H9 (cell line): ENCODE measurements at regions not wholly inside any gene's neighbourhood (a gene's known extent, or its start where the extent isn't known, plus 50 kb on each side); places are given as distances from the start of the nearest gene placed in this dataset.

Experiments used
- DNase-seq: peaks from one replicate; pipeline ENCODE4 v3.0.0-alpha.2; 2017
- H2AFZ ChIP-seq: one replicate; pipeline ENCODE4 v1.6.1; 2013; ENCODE audit warnings: mild to moderate bottlenecking, low read length, control low read depth, moderate library complexity
- H2AK5ac ChIP-seq: 2 replicates; pipeline ENCODE4 v1.6.1; 2013; ENCODE audit warnings: low read length, control low read depth, mixed read lengths; ENCODE audit not compliant: insufficient read length
- H2BK120ac ChIP-seq: one replicate; pipeline ENCODE4 v1.6.1; 2013; ENCODE audit warnings: low read depth, mild to moderate bottlenecking, low read length, control low read depth, inconsistent platforms; ENCODE audit not compliant: poor library complexity, severe bottlenecking
- H2BK12ac ChIP-seq: 2 replicates; pipeline ENCODE4 v1.6.1; 2013; ENCODE audit warnings: low read length, control low read depth, mixed read lengths, low read depth; ENCODE audit not compliant: insufficient read length
- H2BK15ac ChIP-seq: 2 replicates; pipeline ENCODE4 v1.6.1; 2013; ENCODE audit warnings: low read depth, low read length, control low read depth
- H2BK20ac ChIP-seq: one replicate; pipeline ENCODE4 v1.6.1; 2013; ENCODE audit warnings: low read depth, mild to moderate bottlenecking, low read length, control low read depth, inconsistent platforms; ENCODE audit not compliant: poor library complexity, severe bottlenecking
- H2BK5ac ChIP-seq: 2 replicates; pipeline ENCODE4 v1.6.1; 2013; ENCODE audit warnings: low read length, control low read depth, mixed read lengths; ENCODE audit not compliant: insufficient read length
- H3K14ac ChIP-seq: 2 replicates; pipeline ENCODE4 v1.6.1; 2013; ENCODE audit warnings: low read length, control low read depth; ENCODE audit not compliant: insufficient read depth
- H3K18ac ChIP-seq: 2 replicates; pipeline ENCODE4 v1.6.1; 2013; ENCODE audit warnings: low read depth, mild to moderate bottlenecking, mixed read lengths, low read length, control low read depth; ENCODE audit not compliant: insufficient read length
- H3K23ac ChIP-seq: 2 replicates; pipeline ENCODE4 v1.6.1; 2013; ENCODE audit warnings: low read length, control low read depth, mixed read lengths, low read depth; ENCODE audit not compliant: insufficient read length
- H3K23me2 ChIP-seq: 2 replicates; pipeline ENCODE4 v1.6.1; 2013; ENCODE audit warnings: low read depth, mild to moderate bottlenecking, mixed read lengths, low read length, control low read depth; ENCODE audit not compliant: insufficient read length, poor library complexity, severe bottlenecking
- H3K27ac ChIP-seq: 2 replicates; pipeline ENCODE4 v1.5.1; 2013; ENCODE audit warnings: low read length, control low read depth, mixed read lengths, low read depth; ENCODE audit not compliant: insufficient read length
- H3K27me3 ChIP-seq: 2 replicates; pipeline ENCODE4 v1.6.1; 2013; ENCODE audit warnings: low read length, control low read depth, inconsistent platforms; ENCODE audit not compliant: insufficient read depth
- H3K4ac ChIP-seq: 2 replicates; pipeline ENCODE4 v1.6.1; 2013; ENCODE audit warnings: low read depth, mild to moderate bottlenecking, control low read depth, inconsistent platforms, low read length, moderate library complexity
- H3K4me1 ChIP-seq: 2 replicates; pipeline ENCODE4 v1.6.1; 2013; ENCODE audit warnings: low read length, control low read depth, inconsistent platforms; ENCODE audit not compliant: insufficient read depth
- H3K4me2 ChIP-seq: 2 replicates; pipeline ENCODE4 v1.6.1; 2013; ENCODE audit warnings: low read length, control low read depth, mixed read lengths; ENCODE audit not compliant: insufficient read length, insufficient read depth
- H3K56ac ChIP-seq: 2 replicates; pipeline ENCODE4 v1.6.1; 2013; ENCODE audit warnings: low read depth, mild to moderate bottlenecking, mixed read lengths, low read length, control low read depth; ENCODE audit not compliant: insufficient read length
- H3K79me1 ChIP-seq: 2 replicates; pipeline ENCODE4 v1.6.1; 2013; ENCODE audit warnings: low read depth, mild to moderate bottlenecking, moderate library complexity, low read length, control low read depth, inconsistent platforms; ENCODE audit not compliant: insufficient read depth, poor library complexity, severe bottlenecking
- H3K79me2 ChIP-seq: 2 replicates; pipeline ENCODE4 v1.6.1; 2013; ENCODE audit warnings: low read length, control low read depth, inconsistent platforms; ENCODE audit not compliant: insufficient read depth
- H3K9ac ChIP-seq: 2 replicates; pipeline ENCODE4 v1.6.1; 2013; ENCODE audit warnings: low read length, control low read depth, mixed read lengths; ENCODE audit not compliant: insufficient read length; ENCODE audit errors: extremely low read depth
- H3K9me3 ChIP-seq: one replicate; pipeline ENCODE4 v1.6.1; 2013; ENCODE audit warnings: low read depth, low read length, inconsistent platforms; ENCODE audit not compliant: control insufficient read depth
- H3T11ph ChIP-seq: one replicate; pipeline ENCODE4 v1.6.1; 2013; ENCODE audit warnings: mild to moderate bottlenecking, low read length, control low read depth, inconsistent platforms
- H4K20me1 ChIP-seq: one replicate; pipeline ENCODE4 v1.6.1; 2013; ENCODE audit not compliant: control insufficient read depth, insufficient read length, insufficient read depth
- H4K5ac ChIP-seq: 2 replicates; pipeline ENCODE4 v1.6.1; 2013; ENCODE audit warnings: low read depth, mild to moderate bottlenecking, mixed read lengths, low read length, control low read depth; ENCODE audit not compliant: insufficient read length
- H4K8ac ChIP-seq: replicated peaks from 2 replicates; pipeline ENCODE4 v1.6.1; 2013; ENCODE audit warnings: low read length, control low read depth, mixed read lengths, low read depth; ENCODE audit not compliant: insufficient read length
- H4K91ac ChIP-seq: 2 replicates; pipeline ENCODE4 v1.6.1; 2013; ENCODE audit warnings: low read depth, mild to moderate bottlenecking, moderate library complexity, mixed read lengths, low read length, control low read depth; ENCODE audit not compliant: insufficient read length
- H3K27ac Mint-ChIP-seq, 3 experiments: 2 replicates in 2 of 3; 3 replicates in 1 of 3; pipeline ENCODE4 v1.8.0; 2020 to 2021; ENCODE audit warnings: mixed read lengths in 3 of 3, mild to moderate bottlenecking in 1 of 3, moderate library complexity in 1 of 3
- H3K27me3 Mint-ChIP-seq: 2 replicates; pipeline ENCODE4 v1.8.0; 2021; ENCODE audit warnings: low read depth, mild to moderate bottlenecking, moderate library complexity, mixed read lengths
- H3K36me3 Mint-ChIP-seq, 3 experiments: 2 replicates in 2 of 3; 3 replicates in 1 of 3; pipeline ENCODE4 v1.8.0; 2020 to 2021; ENCODE audit warnings: low read depth in 3 of 3, mixed read lengths in 3 of 3; ENCODE audit not compliant: insufficient read depth in 1 of 3
- H3K4me1 Mint-ChIP-seq, 2 experiments: 2 replicates each; pipeline ENCODE4 v1.8.0; 2020; ENCODE audit warnings: mixed read lengths in 2 of 2
- H3K4me3 Mint-ChIP-seq, 2 experiments: 2 replicates in 1 of 2; 3 replicates in 1 of 2; pipeline ENCODE4 v1.8.0; 2020 to 2021; ENCODE audit warnings: mild to moderate bottlenecking in 2 of 2, mixed read lengths in 2 of 2, moderate library complexity in 1 of 2
- H3K9me3 Mint-ChIP-seq, 2 experiments: 2 replicates in 1 of 2; 3 replicates in 1 of 2; pipeline ENCODE4 v1.8.0; 2020; ENCODE audit warnings: mild to moderate bottlenecking in 2 of 2, mixed read lengths in 2 of 2, moderate library complexity in 1 of 2
- WGBS: extraction: QIAGEN DNeasy Blood & Tissue Kit; methylation state at CpG from one replicate; pipeline ENCODE4 v1.1.7; 2013; ENCODE audit warnings: missing lambda C conversion rate, low lambda C conversion rate, mixed read lengths; ENCODE audit not compliant: insufficient read length; ENCODE audit errors: extremely low coverage; 5-methylcytosine and 5-hydroxymethylcytosine counted together
- TF ChIP-seq, protein P1 (sequence below): fragments of 200-600 bp; sonication (generic); conservative IDR thresholded peaks from 3 replicates; pipeline ENCODE4 v1.8.0; 2021; ENCODE audit warnings: antibody characterized with exemption, mild to moderate bottlenecking

DNA sequence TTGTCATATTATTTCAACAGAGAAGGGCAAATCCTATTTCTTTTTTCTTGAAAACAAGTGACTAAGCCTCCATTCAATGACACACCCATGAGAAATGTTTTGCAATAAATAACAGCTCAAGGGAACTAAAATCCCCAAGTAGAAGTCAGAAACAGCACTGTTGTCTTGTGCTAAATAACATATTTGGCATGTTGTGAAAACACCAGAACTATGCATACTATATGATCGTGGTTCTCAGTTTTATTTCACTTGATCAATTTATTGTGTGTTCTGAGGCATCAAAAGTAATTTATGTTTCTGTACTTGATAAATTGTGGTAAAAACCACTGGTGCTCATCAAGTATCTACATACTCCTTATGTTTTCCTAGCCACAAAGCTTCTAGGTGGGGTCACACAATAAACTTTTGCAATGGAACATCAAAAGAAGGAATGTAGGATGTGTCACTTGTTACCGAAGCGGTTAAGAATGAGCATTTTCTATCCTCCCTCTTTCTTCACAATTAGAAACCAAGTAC lies 691.7 kb upstream of the CBLB start:
- no peak overlapping the region for H4K91ac ChIP-seq
- no peak overlapping the region for H4K5ac ChIP-seq
- no peak overlapping the region for H3K23ac ChIP-seq
- no peak overlapping the region for H3K4me2 ChIP-seq
- no peak overlapping the region for H2BK15ac ChIP-seq
- H2BK120ac ChIP-seq, result no peak overlapping the region
- Mint-ChIP-seq H3K27me3 (no peaks in the 10 kb centered on the region), H3K27ac (no peak overlapping the region), H3K36me3 (no peaks in the 10 kb centered on the region; a peak in 2 of 7 replicates), H3K9me3 (no peaks in the 10 kb centered on the region), H3K4me3 (no peak overlapping the region), H3K4me1 (no peaks in the 10 kb centered on the region)
- TF ChIP-seq, protein P1, sequence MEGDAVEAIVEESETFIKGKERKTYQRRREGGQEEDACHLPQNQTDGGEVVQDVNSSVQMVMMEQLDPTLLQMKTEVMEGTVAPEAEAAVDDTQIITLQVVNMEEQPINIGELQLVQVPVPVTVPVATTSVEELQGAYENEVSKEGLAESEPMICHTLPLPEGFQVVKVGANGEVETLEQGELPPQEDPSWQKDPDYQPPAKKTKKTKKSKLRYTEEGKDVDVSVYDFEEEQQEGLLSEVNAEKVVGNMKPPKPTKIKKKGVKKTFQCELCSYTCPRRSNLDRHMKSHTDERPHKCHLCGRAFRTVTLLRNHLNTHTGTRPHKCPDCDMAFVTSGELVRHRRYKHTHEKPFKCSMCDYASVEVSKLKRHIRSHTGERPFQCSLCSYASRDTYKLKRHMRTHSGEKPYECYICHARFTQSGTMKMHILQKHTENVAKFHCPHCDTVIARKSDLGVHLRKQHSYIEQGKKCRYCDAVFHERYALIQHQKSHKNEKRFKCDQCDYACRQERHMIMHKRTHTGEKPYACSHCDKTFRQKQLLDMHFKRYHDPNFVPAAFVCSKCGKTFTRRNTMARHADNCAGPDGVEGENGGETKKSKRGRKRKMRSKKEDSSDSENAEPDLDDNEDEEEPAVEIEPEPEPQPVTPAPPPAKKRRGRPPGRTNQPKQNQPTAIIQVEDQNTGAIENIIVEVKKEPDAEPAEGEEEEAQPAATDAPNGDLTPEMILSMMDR, result no peak
- H2BK20ac ChIP-seq, result no peak overlapping the region
- H3K4me1 ChIP-seq, result no peaks in the 10 kb centered on the region
- H3K23me2 ChIP-seq, result no peaks in the 10 kb centered on the region
- no peak overlapping the region for H3K56ac ChIP-seq
- no peak for DNase-seq
- no peaks in the 10 kb centered on the region for H3K79me2 ChIP-seq
- no peak overlapping the region for H2AK5ac ChIP-seq
- no peak overlapping the region for H3K27ac ChIP-seq
- no peak overlapping the region for H3K9ac ChIP-seq
- H3T11ph ChIP-seq, result no peak overlapping the region
- no peaks in the 10 kb centered on the region for H3K9me3 ChIP-seq
- no peak overlapping the region for H2BK5ac ChIP-seq
- no peak overlapping the region for H2BK12ac ChIP-seq
- no peak overlapping the region for H2AFZ ChIP-seq
- no peak overlapping the region for H3K14ac ChIP-seq
- no peaks in the 10 kb centered on the region for H3K79me1 ChIP-seq
- no peak overlapping the region for H3K4ac ChIP-seq
- no peaks in the 10 kb centered on the region for H4K20me1 ChIP-seq
- H4K8ac ChIP-seq, result no peak overlapping the region
- no peaks in the 10 kb centered on the region for H3K27me3 ChIP-seq
- H3K18ac ChIP-seq, result no peak overlapping the region
- no CpG with 5 or more reads among the region's 3 CpGs for WGBS
